PC-9 (cell line): ENCODE measurements at regions not wholly inside any gene's neighbourhood (a gene's known extent, or its start where the extent isn't known, plus 50 kb on each side); places are given as distances from the start of the nearest gene placed in this dataset.

Source experiments
- EZH2 ChIP-seq: fragments of 200-600 bp; sonication (generic); IDR thresholded peaks from 2 replicates; pipeline ENCODE4 v1.8.0; 2017; ENCODE audit warnings: antibody characterized with exemption, low read depth
- TF ChIP-seq, protein P1 (sequence below): fragments of 200-600 bp; sonication (generic); conservative IDR thresholded peaks from 2 replicates; pipeline ENCODE4 v1.6.1; 2017; ENCODE audit warnings: mixed run types, antibody characterized with exemption, mild to moderate bottlenecking, moderate library complexity

DNA sequence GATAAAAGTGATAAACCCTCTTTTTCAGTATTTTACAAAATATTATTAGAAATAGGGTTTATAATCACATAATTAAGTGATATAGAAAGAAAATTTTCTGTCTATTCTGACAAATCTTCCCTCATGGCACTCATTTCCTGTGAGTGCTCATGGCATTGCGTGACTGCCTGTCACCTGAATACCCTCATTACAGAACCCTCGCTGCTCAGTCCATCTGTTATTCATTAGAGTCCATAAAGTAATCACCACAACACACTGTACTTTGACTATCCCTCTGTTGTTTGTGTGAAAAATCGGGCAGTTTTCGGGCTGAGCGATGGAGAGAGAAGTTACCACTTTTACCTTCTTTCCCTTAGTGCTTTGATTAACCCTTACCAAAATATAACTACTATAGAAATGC, 100.4 kb upstream of the BRINP3 start:
- TF ChIP-seq, protein P1, sequence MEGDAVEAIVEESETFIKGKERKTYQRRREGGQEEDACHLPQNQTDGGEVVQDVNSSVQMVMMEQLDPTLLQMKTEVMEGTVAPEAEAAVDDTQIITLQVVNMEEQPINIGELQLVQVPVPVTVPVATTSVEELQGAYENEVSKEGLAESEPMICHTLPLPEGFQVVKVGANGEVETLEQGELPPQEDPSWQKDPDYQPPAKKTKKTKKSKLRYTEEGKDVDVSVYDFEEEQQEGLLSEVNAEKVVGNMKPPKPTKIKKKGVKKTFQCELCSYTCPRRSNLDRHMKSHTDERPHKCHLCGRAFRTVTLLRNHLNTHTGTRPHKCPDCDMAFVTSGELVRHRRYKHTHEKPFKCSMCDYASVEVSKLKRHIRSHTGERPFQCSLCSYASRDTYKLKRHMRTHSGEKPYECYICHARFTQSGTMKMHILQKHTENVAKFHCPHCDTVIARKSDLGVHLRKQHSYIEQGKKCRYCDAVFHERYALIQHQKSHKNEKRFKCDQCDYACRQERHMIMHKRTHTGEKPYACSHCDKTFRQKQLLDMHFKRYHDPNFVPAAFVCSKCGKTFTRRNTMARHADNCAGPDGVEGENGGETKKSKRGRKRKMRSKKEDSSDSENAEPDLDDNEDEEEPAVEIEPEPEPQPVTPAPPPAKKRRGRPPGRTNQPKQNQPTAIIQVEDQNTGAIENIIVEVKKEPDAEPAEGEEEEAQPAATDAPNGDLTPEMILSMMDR = no peak
- TF ChIP-seq EZH2 = no peak
